HG03280 (cell line): ENCODE measurements at regions not wholly inside any gene's neighbourhood (a gene's known extent, or its start where the extent isn't known, plus 50 kb on each side); places are given as distances from the start of the nearest gene placed in this dataset.

ENCODE experiments used
- ATAC-seq: cut with Tn5 transposase; IDR thresholded peaks from one replicate; pipeline ENCODE4 v1.9.1; 2021; ENCODE audit warnings: mild to moderate bottlenecking, moderate library complexity; ENCODE audit not compliant: unreplicated experiment

DNA sequence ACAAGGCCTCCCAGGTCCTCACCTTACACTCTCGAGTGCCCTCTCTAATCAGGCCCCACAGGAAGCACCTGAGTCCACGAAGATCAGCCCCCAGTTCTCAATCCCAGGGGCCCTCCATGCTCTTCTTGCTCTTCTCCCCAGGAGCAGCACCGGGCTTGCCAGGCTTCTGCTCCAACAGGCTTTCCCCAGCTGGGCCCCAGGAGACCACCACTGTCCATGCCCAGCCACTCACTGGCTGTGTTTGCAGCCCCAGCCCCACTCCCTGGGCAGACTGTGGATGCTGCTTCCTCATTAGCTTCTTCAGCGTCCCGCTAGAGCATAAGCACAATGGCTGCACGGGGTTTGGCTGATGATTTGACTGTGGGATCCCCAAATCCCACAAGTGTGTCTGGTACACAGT, 781.9 kb downstream of the GALR1 start:
- no peak for ATAC-seq

GRCh38 chr18:78031991-78032390, 782.3 kb downstream of the GALR1 start:
- ATAC-seq, result no peak

DNA sequence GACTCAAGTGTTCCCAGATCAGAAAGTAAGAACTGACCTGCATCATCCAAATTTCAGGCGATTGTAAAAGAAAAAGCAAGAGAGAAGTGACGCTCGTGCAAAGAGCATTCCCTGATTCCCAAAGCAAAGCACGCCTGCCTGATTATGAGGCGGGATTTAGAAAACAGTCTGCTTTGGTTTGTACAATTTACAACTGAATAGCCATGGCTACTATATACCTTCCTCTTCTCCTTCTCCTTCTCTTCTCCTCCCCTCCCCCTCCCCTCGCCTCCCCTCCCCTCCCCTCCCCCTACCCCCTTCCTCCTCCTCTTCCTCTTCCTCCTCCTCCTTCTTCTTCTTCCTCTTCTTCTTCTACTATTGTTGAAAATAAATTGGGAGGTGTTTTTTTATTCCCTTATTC, 782.9 kb downstream of the GALR1 start:
- ATAC-seq, result no peak

DNA sequence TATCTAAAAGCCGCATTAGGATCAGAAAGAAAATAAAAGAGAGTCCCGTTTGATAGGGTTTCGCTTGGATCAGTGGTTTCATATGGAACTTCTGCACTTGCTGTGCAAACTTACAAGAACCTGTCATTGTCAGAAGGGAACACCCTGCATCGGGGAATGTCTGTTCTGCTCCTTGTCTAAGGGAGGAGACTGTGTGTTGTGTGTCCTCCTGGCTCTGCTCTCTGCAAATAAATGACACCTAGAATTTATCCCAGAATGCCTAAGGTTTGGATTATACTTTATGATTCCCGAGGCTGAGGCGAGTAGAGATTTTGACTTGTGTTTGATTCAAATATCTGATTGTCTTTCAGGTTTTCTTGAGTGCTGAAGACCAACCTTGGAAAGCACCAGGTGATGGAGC, 785.1 kb downstream of the GALR1 start:
- no peak for ATAC-seq

DNA sequence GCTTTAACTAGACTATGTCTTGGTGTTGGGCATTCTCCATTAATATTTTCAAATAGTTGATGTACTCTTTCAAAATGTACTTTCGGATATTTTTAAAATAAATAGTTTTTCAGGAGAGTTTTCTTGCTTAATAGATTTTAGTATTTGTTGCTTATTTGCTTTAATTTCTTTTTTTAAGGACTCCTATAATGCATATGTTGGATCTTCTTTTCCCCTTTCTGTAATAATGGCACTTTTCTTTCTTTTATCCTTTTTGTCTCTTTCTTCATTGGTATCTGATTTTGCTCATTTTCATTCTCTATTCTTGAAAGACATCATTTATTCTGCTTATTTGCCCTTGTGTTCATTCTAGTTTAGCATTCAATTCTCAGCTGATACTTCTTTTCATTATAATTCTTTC, 791.6 kb downstream of the GALR1 start:
- no peak for ATAC-seq

DNA sequence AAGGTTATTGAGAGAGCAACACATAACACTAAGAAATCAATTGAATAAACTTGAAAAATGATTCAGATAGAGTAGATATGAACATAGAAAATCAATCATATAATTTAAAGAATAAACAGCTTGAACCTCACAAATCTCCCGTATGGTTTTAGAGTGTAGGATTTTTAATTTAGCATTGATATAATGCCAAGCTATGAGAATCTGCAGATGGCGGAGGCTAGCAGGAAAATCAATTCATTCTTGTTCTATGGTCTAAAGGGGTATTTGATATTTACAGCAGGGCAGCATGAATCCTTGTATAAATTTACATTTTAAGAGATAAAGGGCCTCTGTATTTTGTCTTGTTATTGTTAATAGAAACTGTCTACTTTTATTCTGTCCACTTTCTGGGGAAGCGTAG, 797.0 kb downstream of the GALR1 start:
- ATAC-seq, result no peak

GRCh38 chr18:78049281-78049680, 799.6 kb downstream of the GALR1 start:
- ATAC-seq, result no peak

DNA sequence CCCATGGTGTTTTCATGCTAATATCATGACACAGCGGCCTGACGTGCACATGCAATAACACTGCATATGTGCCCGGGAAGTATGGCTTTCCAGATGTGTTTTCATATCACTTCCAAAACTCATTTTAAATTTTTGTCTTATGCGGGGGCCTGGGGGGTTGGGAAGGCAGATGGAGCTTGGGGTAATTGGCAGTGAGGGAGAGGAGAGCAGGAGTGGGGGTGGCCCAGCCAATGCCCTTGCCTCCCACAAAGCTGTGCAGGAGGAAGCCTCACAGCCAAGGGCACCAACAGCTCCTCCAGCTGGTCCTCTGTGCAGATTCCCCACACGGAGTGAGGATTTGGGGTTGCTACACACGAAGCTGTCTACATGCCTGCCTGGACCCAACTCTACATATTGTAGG, 805.2 kb downstream of the GALR1 start:
- ATAC-seq, result no peak

DNA sequence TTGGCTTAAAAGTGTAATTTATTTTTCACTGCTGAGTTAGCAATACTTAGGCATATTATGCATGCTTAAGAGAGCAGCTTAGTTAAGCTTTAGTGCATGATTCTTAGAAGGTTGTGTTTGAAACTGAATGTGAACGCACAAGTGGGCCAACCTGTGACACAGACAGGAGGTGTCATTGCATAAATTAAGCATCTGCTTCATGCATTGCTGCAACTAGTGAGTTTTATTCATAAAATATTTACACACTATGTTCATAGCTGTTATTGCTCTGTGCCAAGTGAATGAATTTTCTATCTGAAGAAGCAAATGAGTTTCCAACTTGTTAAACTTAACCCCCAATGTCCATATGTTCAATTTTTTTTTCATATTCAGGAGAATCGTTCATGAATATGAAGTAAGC, 806.4 kb downstream of the GALR1 start:
- no peak for ATAC-seq

- no peak for ATAC-seq
Observed at GRCh38 chr18:78069784-78070664, 820.4 kb downstream of the GALR1 start.

- ATAC-seq, result no peak
Observed at GRCh38 chr18:78071166-78071710, 821.6 kb downstream of the GALR1 start.

DNA sequence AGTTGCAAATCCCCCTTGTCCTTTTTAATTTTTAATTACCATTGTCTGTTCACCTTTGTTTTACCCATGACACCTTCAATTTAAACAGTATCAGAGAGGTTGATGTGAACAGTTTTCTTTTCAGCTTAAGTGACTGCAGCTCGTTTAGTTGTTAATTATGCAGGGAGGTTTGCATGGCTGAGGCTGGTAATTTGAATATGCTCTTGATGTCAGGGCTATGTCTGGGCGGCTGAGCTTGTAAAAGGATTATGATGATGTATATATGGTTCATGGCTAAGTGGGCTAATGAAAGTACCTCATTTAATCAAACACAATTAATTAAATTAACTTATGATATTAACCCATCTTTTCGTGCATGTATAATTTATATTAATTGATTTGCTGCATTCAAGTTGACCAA, 822.1 kb downstream of the GALR1 start:
- no peak for ATAC-seq

- ATAC-seq, result no peak
Observed at GRCh38 chr18:78072375-78072774, 822.7 kb downstream of the GALR1 start.

DNA sequence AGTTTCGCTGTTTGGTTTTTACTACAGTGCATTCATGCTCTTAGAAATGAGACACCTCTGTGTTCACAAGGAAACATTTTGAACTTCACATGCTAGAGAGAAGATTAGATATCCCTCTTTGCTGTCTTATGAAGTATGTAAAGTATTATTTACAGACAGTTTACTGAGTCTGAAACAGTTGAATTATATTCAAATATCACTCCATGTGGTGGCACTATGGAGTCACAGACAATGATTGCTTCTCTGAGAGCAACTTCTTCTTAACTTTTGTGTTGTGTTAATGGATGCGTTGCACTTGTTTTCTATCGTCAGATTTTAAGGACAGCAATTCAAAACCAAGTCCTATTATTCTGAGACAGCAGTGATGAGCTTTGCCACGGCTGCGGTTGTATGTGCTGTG, 823.6 kb downstream of the GALR1 start:
- no peak for ATAC-seq

- ATAC-seq, result no peak
Observed at GRCh38 chr18:78074400-78075020, 824.9 kb downstream of the GALR1 start.

- no peak for ATAC-seq
Observed at GRCh38 chr18:78080081-78080480, 830.4 kb downstream of the GALR1 start.

GRCh38 chr18:78080761-78081160, 831.1 kb downstream of the GALR1 start:
- ATAC-seq, result no peak

GRCh38 chr18:78082816-78083215, 833.2 kb downstream of the GALR1 start:
- no peak for ATAC-seq

DNA sequence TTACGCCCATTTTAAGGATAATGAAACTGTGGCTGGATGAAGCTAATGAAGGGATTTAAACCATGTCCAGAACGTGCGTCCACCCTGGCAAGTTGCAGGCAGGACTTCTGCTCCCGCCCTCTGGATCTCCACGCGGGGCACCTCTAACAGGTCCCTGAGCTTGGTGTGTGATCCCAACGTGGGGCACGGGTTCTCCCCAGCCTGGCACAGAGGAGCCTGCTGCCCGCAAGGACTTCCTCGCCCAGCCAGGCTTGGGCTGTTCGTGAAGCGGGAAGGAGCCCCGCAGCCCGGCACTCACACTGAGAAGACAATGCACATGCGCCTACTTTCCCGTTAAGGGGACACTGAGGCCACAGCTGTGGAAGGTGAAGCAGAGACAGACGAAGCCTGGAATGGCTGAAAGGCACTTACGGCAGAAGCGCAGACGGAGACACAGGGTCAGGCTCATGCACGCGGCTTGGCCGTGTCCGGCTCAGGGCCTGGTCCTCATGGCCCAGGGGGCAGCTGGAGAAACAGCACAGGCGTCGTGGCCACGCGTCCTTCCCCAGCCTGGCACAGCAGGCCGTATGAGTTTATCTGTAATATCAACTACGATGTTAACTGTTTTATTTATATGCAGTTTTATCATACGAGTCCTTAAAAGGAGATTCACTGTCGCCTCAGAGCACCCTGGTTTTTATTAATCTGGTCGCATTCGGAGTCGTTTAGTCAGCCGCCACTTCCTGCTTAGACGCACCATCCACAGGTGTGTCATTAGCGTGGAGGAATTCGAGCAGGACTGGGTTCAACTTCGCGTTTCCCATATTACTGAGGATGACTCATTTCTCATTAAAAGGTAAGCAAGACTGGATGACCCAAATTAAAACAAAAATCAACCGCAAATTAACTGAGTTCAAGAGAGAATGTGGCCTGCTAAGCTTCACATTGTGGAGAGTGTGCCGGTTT, 835.9 kb downstream of the GALR1 start:
- ATAC-seq, result no peak

DNA sequence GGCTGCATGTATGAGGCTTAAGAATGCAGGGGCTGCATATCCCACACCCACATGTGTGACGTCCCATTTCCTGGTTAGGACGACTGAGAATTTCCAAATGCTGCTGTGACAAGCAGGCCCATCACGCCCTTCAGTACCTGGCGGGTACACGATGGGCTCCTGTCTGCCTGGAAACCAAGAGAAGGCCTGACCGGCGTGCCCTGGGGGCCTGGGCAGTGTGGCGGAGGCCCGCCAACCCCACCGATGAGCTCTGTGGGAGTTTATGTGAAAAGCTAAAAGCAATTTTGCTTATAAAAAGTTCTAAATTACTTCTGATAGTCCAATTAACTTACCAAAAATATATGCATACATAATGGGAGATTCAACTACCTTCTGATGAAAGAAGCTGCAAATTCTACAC, 837.3 kb downstream of the GALR1 start:
- ATAC-seq, result no peak

- ATAC-seq, result no peak
Observed at GRCh38 chr18:78087338-78087737, 837.7 kb downstream of the GALR1 start.
